ENCODE measurements at regions not wholly inside any gene's neighbourhood (a gene's known extent, or its start where the extent isn't known, plus 50 kb on each side); places are given as distances from the start of the nearest gene placed in this dataset.
"Not testable (repeated sequence)": the region's sequence is repeated elsewhere in the genome, so short reads cannot be mapped to it uniquely, and the experiment has no call there.

DNA sequence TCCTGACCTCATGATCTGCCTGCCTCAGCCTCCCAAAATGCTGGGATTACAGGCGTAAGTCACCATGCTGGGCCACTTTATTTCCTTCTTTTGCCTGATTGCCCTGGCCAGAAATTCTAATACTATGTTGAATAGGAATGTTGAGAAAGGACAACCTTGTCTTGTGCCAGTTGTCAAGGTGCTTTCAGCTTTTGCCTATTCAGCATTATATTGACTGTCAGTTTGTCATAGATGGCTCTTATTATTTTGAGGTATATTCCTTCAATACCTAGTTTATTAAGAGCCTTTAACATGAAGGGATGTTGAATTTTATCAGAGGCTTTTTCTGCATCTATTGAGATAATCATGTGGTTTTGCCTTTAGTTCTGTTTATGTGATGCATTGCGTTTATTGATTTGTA, 362.0 kb downstream of the JRKL start:
- TF ChIP-seq, protein P1, sequence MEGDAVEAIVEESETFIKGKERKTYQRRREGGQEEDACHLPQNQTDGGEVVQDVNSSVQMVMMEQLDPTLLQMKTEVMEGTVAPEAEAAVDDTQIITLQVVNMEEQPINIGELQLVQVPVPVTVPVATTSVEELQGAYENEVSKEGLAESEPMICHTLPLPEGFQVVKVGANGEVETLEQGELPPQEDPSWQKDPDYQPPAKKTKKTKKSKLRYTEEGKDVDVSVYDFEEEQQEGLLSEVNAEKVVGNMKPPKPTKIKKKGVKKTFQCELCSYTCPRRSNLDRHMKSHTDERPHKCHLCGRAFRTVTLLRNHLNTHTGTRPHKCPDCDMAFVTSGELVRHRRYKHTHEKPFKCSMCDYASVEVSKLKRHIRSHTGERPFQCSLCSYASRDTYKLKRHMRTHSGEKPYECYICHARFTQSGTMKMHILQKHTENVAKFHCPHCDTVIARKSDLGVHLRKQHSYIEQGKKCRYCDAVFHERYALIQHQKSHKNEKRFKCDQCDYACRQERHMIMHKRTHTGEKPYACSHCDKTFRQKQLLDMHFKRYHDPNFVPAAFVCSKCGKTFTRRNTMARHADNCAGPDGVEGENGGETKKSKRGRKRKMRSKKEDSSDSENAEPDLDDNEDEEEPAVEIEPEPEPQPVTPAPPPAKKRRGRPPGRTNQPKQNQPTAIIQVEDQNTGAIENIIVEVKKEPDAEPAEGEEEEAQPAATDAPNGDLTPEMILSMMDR (IDR thresholded peaks at IDR 0.05), result not testable (repeated sequence)
- TF ChIP-seq POLR2A (IDR thresholded peaks at IDR 0.05), result not testable (repeated sequence)

Measured in esophagus squamous epithelium (tissue), 4 donors.